ENCODE measurements at regions not wholly inside any gene's neighbourhood (a gene's known extent, or its start where the extent isn't known, plus 50 kb on each side); places are given as distances from the start of the nearest gene placed in this dataset.

GRCh38 chr2:146890491-146890890, 954.3 kb upstream of the ACVR2A start:
- no peak overlapping the region for H3K27ac ChIP-seq
- in situ Hi-C loops (cut with HindIII; ENCODE audit: low pct_ligation_motif_present, low sequenced_read_pairs), result no loop called here
- no peak for DNase-seq
- H3K36me3 ChIP-seq (replicated peaks), result no peaks in the 10 kb centered on the region
- H3K4me3 ChIP-seq (ENCODE audit: low read depth, low read length), result no peak overlapping the region
- no peaks in the 10 kb centered on the region for H3K27me3 ChIP-seq (replicated peaks)
- TF ChIP-seq CTCF (IDR thresholded peaks at IDR 0.05; ENCODE audit: low read depth, low read length, missing control alignments), result no peak

GRCh38 chr2:146879882-146880281, 964.9 kb upstream of the ACVR2A start:
- H3K27me3 ChIP-seq (replicated peaks), result no peaks in the 10 kb centered on the region
- H3K27ac ChIP-seq, result no peak overlapping the region
- in situ Hi-C loops (cut with HindIII; ENCODE audit: low pct_ligation_motif_present, low sequenced_read_pairs), result no loop called here
- H3K4me3 ChIP-seq (ENCODE audit: low read depth, low read length), result no peak overlapping the region
- H3K36me3 ChIP-seq (replicated peaks), result no peaks in the 10 kb centered on the region
- peak; percentile 59 for DNase-seq
- no peak for TF ChIP-seq CTCF (IDR thresholded peaks at IDR 0.05; ENCODE audit: low read depth, low read length, missing control alignments)

- Histone ChIP-seq H3K27me3 (replicated peaks) (no peaks in the 10 kb centered on the region), H3K4me3 (ENCODE audit: low read depth, low read length) (no peak overlapping the region), H3K27ac (no peak overlapping the region), H3K36me3 (replicated peaks) (no peaks in the 10 kb centered on the region)
- in situ Hi-C loops (cut with HindIII; ENCODE audit: low pct_ligation_motif_present, low sequenced_read_pairs), result no loop called here
- DNase-seq, result peak; percentile 47
- TF ChIP-seq CTCF (IDR thresholded peaks at IDR 0.05; ENCODE audit: low read depth, low read length, missing control alignments), result no peak
Measured at GRCh38 chr2:146874260-146874658, 970.6 kb upstream of the ACVR2A start.

GRCh38 chr2:146873646-146874259, 971.1 kb upstream of the ACVR2A start:
- no peak overlapping the region for H3K4me3 ChIP-seq (ENCODE audit: low read depth, low read length)
- no peak overlapping the region for H3K27ac ChIP-seq
- DNase-seq, result no peak
- no peaks in the 10 kb centered on the region for H3K36me3 ChIP-seq (replicated peaks)
- H3K27me3 ChIP-seq (replicated peaks), result no peaks in the 10 kb centered on the region
- TF ChIP-seq CTCF (IDR thresholded peaks at IDR 0.05; ENCODE audit: low read depth, low read length, missing control alignments), result no peak
- in situ Hi-C loops (cut with HindIII; ENCODE audit: low pct_ligation_motif_present, low sequenced_read_pairs), result no loop called here

GRCh38 chr2:146873056-146873455, 971.8 kb upstream of the ACVR2A start:
- no peaks in the 10 kb centered on the region for H3K27me3 ChIP-seq (replicated peaks)
- no peak for DNase-seq
- no peaks in the 10 kb centered on the region for H3K36me3 ChIP-seq (replicated peaks)
- in situ Hi-C loops (cut with HindIII; ENCODE audit: low pct_ligation_motif_present, low sequenced_read_pairs), result no loop called here
- H3K27ac ChIP-seq, result no peak overlapping the region
- no peak overlapping the region for H3K4me3 ChIP-seq (ENCODE audit: low read depth, low read length)
- no peak for TF ChIP-seq CTCF (IDR thresholded peaks at IDR 0.05; ENCODE audit: low read depth, low read length, missing control alignments)

GRCh38 chr2:146870691-146871090, 974.1 kb upstream of the ACVR2A start:
- in situ Hi-C loops (cut with HindIII; ENCODE audit: low pct_ligation_motif_present, low sequenced_read_pairs), result no loop called here

More at GRCh38 chr2:146870691-146871090, 974.1 kb upstream of the ACVR2A start:
- Histone ChIP-seq H3K27me3 (replicated peaks) (no peaks in the 10 kb centered on the region), H3K27ac (no peak overlapping the region), H3K36me3 (replicated peaks) (no peaks in the 10 kb centered on the region), H3K4me3 (ENCODE audit: low read depth, low read length) (no peak overlapping the region)
- no peak for TF ChIP-seq CTCF (IDR thresholded peaks at IDR 0.05; ENCODE audit: low read depth, low read length, missing control alignments)
- no peak for DNase-seq
